Umbilical cord (tissue), 1 donor: ENCODE measurements at regions not wholly inside any gene's neighbourhood (a gene's known extent, or its start where the extent isn't known, plus 50 kb on each side); places are given as distances from the start of the nearest gene placed in this dataset.

Experiments
- DNase-seq: peaks from one replicate; pipeline ENCODE4 v3.0.0-alpha.2; 2015; ENCODE audit warnings: low spot score

- DNase-seq, result no peak
These were observed 50.4 kb upstream of the DLX4 start for GRCh38 chr17:49918591-49918990.
